ENCODE measurements at regions not wholly inside any gene's neighbourhood (a gene's known extent, or its start where the extent isn't known, plus 50 kb on each side); places are given as distances from the start of the nearest gene placed in this dataset.

DNA sequence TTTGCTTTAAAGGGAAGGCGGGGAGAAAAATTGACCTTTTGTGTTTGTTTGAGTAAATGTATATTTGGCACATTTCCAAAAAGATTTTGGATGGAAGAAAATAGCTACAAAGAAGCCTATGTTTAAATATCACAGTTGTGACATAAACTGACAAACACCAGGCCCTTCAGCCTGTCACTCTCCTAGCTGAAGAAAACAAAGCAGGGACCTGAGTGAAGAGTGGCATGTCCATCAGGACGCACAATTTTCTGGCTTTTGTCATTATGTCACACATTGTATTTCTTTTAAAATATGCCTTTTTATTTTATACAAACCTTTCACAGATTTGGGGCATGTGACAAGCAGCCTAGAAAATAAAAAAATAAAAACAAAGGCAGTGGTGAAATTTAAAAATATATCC is 241.2 kb downstream of the OGFRL1 start:
- TF ChIP-seq, protein P1, sequence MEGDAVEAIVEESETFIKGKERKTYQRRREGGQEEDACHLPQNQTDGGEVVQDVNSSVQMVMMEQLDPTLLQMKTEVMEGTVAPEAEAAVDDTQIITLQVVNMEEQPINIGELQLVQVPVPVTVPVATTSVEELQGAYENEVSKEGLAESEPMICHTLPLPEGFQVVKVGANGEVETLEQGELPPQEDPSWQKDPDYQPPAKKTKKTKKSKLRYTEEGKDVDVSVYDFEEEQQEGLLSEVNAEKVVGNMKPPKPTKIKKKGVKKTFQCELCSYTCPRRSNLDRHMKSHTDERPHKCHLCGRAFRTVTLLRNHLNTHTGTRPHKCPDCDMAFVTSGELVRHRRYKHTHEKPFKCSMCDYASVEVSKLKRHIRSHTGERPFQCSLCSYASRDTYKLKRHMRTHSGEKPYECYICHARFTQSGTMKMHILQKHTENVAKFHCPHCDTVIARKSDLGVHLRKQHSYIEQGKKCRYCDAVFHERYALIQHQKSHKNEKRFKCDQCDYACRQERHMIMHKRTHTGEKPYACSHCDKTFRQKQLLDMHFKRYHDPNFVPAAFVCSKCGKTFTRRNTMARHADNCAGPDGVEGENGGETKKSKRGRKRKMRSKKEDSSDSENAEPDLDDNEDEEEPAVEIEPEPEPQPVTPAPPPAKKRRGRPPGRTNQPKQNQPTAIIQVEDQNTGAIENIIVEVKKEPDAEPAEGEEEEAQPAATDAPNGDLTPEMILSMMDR (IDR thresholded peaks at IDR 0.05), result no peak
- TF ChIP-seq POLR2A (IDR thresholded peaks at IDR 0.05), result no peak
